ENCODE measurements at regions not wholly inside any gene's neighbourhood (a gene's known extent, or its start where the extent isn't known, plus 50 kb on each side); places are given as distances from the start of the nearest gene placed in this dataset.

DNA sequence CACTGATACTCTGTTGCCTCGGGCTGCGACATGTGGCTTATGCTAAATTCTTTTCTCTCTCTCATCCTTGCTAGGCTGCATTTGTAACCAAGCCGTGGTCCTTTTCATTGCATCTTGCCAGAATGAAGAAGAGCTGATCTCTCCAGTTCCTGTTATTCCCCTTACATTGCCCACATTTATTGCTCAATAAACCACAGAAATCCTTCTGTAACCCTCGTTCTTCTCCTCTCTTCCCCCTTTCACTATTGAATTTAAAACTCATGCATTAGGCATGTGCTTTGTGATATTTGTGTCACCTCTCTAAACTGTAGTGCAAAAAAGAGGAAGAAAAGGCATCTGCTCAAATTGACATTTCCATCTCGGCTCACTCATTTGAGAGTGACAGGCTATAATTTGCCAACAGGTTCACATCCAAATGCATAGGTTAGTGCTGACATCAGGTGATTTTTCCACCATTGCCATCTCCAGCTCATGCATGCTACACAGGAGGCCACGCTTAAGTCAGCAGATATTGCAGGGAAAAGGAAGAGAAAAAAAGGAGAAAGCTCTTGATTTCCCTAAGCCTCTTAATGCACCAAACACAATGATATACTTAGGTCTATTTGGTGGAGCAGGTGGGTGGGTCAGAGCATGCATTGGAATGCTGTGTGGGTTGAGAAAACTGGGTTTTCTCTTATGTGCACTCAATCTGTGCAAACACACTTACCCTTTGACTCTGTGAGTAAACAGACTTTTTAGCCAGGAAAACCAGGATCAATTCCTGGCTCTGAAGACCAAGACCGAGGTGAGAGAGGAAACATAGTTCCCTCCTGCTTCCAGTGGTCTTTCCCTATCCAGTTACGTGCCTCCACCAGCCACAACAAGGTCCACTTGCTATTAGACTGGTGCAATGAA lies 642.7 kb downstream of the HS3ST4 start (continued):
- TF ChIP-seq, protein P1, sequence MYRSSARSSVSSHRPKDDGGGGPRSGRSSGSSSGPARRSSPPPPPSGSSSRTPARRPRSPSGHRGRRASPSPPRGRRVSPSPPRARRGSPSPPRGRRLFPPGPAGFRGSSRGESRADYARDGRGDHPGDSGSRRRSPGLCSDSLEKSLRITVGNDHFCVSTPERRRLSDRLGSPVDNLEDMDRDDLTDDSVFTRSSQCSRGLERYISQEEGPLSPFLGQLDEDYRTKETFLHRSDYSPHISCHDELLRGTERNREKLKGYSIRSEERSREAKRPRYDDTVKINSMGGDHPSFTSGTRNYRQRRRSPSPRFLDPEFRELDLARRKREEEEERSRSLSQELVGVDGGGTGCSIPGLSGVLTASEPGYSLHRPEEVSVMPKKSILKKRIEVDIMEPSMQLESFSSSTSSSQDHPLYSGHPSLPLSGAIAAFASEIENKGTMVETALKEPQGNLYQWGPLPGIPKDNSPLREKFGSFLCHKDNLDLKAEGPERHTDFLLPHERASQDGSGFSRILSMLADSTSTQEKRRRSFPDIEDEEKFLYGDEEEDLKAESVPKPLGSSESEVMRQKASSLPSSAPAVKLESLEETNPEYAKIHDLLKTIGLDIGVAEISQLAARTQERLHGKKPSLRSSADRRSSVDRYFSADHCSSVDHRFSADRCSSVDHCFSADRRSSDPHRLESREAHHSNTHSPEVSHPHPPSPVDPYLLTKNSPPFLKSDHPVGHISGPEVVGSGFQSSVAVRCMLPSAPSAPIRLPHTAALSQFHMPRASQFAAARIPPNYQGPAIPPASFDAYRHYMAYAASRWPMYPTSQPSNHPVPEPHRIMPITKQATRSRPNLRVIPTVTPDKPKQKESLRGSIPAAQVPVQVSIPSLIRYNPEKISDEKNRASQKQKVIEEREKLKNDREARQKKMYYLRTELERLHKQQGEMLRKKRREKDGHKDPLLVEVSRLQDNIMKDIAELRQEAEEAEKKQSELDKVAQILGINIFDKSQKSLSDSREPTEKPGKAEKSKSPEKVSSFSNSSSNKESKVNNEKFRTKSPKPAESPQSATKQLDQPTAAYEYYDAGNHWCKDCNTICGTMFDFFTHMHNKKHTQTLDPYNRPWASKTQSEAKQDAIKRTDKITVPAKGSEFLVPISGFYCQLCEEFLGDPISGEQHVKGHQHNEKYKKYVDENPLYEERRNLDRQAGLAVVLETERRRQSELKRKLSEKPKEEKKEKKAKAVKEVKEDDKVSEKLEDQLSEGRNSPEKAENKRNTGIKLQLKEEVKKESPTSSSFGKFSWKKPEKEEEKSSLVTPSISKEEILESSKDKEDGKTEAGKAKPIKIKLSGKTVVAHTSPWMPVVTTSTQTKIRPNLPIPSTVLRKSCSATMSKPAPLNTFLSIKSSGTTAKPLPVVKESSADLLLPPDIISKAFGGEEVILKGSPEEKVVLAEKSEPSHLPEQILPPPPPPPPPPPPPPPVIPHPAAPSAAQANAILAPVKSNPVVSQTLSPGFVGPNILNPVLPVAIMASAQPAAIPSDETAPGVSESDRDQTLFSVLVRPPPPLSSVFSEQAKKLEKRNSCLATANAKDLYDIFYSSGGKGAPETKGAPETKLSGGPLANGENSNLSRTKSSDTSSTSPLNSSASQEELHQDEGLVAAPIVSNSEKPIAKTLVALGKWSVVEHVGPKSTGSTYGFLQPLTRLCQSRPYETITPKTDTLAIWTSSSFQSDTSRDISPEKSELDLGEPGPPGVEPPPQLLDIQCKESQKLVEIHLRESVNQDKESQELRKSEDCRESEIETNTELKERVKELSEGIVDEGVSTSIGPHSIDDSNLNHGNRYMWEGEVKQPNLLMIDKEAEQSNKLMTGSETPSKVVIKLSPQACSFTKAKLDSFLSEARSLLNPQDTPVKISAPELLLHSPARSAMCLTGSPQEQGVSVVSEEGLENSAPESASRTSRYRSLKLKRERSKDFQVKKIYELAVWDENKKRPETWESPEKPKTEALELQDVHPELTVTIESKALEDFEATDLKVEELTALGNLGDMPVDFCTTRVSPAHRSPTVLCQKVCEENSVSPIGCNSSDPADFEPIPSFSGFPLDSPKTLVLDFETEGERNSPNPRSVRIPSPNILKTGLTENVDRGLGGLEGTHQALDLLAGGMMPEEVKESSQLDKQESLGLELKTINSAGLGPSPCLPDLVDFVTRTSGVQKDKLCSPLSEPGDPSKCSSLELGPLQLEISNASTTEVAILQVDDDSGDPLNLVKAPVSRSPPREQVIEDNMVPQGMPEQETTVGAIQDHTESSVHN (IDR thresholded peaks at IDR 0.05; ENCODE audit: borderline replicate concordance in 1 of 2, low read depth in 1 of 2): no peak
- TF ChIP-seq TEAD4 (IDR thresholded peaks at IDR 0.05; ENCODE audit: low read length): no peak
- no peak for TF ChIP-seq TEAD4 (CRISPR knock-in tag; IDR thresholded peaks at IDR 0.05; ENCODE audit: borderline replicate concordance)
- no peak for TF ChIP-seq STAT5A (IDR thresholded peaks at IDR 0.05; ENCODE audit: borderline replicate concordance, low read length)
